Vagina (tissue), 2 donors: ENCODE measurements at regions not wholly inside any gene's neighbourhood (a gene's known extent, or its start where the extent isn't known, plus 50 kb on each side); places are given as distances from the start of the nearest gene placed in this dataset.

ENCODE experiments used
- POLR2A ChIP-seq, 2 donors: fragments of 450-650 bp; IDR thresholded peaks; one replicate each; pipeline ENCODE4 v1.6.1; 2017; ENCODE audit warnings: antibody characterized with exemption in 2 of 2, mild to moderate bottlenecking in 2 of 2, moderate library complexity in 2 of 2
- POLR2AphosphoS5 ChIP-seq, 2 donors: sonication (generic); formaldehyde crosslinking; IDR thresholded peaks; one replicate each; pipeline ENCODE4 v1.9.0; 2017; ENCODE audit warnings: antibody characterized with exemption in 2 of 2, mild to moderate bottlenecking in 2 of 2, low read depth in 1 of 2; ENCODE audit not compliant: insufficient read depth in 1 of 2
- TF ChIP-seq, protein P1 (sequence below), 3 experiments: fragments of 450-650 bp in 2 of 3; fragments of 200-600 bp in 1 of 3; sonication (generic) in 1 of 3; IDR thresholded peaks; one replicate each; pipeline ENCODE4 v1.5.1; 2017 to 2019; ENCODE audit warnings: antibody characterized with exemption in 3 of 3, mild to moderate bottlenecking in 2 of 3, moderate library complexity in 2 of 3

DNA sequence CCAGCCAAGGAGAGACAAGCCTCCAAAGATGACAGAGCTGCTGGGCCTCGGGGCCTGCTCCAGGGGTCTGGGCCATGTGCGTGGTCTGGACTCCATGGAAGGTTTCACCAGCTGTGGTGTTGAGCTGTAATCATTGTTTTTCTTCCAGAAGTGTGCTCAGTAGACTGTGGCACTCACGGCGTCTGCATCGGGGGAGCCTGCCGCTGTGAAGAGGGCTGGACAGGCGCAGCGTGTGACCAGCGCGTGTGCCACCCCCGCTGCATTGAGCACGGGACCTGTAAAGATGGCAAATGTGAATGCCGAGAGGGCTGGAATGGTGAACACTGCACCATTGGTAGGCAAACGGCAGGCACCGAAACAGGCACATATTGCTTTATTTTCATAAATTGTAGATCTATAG is 164.8 kb upstream of the WWC1 start:
- TF ChIP-seq POLR2A (IDR thresholded peaks at IDR 0.05) = no peak
- TF ChIP-seq, protein P1, sequence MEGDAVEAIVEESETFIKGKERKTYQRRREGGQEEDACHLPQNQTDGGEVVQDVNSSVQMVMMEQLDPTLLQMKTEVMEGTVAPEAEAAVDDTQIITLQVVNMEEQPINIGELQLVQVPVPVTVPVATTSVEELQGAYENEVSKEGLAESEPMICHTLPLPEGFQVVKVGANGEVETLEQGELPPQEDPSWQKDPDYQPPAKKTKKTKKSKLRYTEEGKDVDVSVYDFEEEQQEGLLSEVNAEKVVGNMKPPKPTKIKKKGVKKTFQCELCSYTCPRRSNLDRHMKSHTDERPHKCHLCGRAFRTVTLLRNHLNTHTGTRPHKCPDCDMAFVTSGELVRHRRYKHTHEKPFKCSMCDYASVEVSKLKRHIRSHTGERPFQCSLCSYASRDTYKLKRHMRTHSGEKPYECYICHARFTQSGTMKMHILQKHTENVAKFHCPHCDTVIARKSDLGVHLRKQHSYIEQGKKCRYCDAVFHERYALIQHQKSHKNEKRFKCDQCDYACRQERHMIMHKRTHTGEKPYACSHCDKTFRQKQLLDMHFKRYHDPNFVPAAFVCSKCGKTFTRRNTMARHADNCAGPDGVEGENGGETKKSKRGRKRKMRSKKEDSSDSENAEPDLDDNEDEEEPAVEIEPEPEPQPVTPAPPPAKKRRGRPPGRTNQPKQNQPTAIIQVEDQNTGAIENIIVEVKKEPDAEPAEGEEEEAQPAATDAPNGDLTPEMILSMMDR (IDR thresholded peaks at IDR 0.05) = no peak
- no peak for TF ChIP-seq POLR2AphosphoS5 (IDR thresholded peaks at IDR 0.05; ENCODE audit: insufficient read depth in 1 of 2, low read depth in 1 of 2)
